GM12891 (cell line): ENCODE measurements at regions not wholly inside any gene's neighbourhood (a gene's known extent, or its start where the extent isn't known, plus 50 kb on each side); places are given as distances from the start of the nearest gene placed in this dataset.

Experiments
- POLR2A ChIP-seq: IDR thresholded peaks from 2 replicates; pipeline ENCODE4 v1.6.1; 2011; ENCODE audit warnings: low read depth, low read length, control low read depth
- POLR2AphosphoS5 ChIP-seq: IDR thresholded peaks from 2 replicates; pipeline ENCODE4 v1.6.1; 2011; ENCODE audit warnings: low read depth, low read length, control low read depth
- SPI1 ChIP-seq: IDR thresholded peaks from 2 replicates; pipeline ENCODE4 v1.6.1; 2011; ENCODE audit warnings: low read depth, low read length, control low read depth

DNA sequence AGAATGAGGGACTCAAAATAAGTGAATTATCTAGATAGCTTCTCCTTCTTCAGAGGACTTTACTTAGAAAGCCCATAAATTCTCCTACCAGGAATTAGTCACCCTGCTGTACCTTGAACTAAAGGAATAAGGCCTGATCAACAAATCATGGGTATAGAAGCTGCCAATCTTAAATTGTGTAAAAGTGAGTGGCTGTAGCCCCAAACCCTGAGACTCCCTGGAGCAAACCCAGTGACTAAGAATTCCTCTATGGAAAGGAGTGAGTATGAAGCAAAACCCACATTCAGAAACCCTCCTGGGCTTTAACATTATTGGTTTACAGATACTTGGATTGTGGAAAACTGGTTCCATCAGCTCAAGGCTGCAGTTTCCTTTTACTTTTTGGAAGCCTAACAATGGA is 285.8 kb upstream of the TBX18 start:
- TF ChIP-seq POLR2AphosphoS5 (no peak), POLR2A (no peak), SPI1 (no peak)
